GM12875 (cell line): ENCODE measurements at regions not wholly inside any gene's neighbourhood (a gene's known extent, or its start where the extent isn't known, plus 50 kb on each side); places are given as distances from the start of the nearest gene placed in this dataset.

Experiments
- H3K4me3 ChIP-seq: one replicate; pipeline ENCODE4 v1.5.1; 2011; ENCODE audit warnings: low read depth, low read length, control low read depth
- CTCF ChIP-seq: IDR thresholded peaks from 2 replicates; pipeline ENCODE4 v1.5.1; 2011; ENCODE audit warnings: low read depth, mild to moderate bottlenecking, control low read depth, inconsistent platforms, low read length, moderate library complexity, borderline replicate concordance; ENCODE audit not compliant: insufficient read depth

- H3K4me3 ChIP-seq = no peak overlapping the region
- TF ChIP-seq CTCF = no peak
Measured at GRCh38 chr12:104825408-104825807, 132.7 kb downstream of the SLC41A2 start.

GRCh38 chr12:104823985-104824461 lies 134.1 kb downstream of the SLC41A2 start:
- no peak for TF ChIP-seq CTCF
- H3K4me3 ChIP-seq = no peak overlapping the region

- H3K4me3 ChIP-seq = no peak overlapping the region
- TF ChIP-seq CTCF = no peak
Measured at GRCh38 chr12:104822941-104823340, 135.1 kb downstream of the SLC41A2 start.

GRCh38 chr12:104816845-104817503 lies 141.1 kb downstream of the SLC41A2 start:
- H3K4me3 ChIP-seq = no peak overlapping the region
- no peak for TF ChIP-seq CTCF

- no peak for TF ChIP-seq CTCF
- H3K4me3 ChIP-seq = no peak overlapping the region
Measured at GRCh38 chr12:104815935-104816334, 142.2 kb downstream of the SLC41A2 start.

GRCh38 chr12:104814944-104815343 lies 143.1 kb downstream of the SLC41A2 start:
- H3K4me3 ChIP-seq = no peak overlapping the region
- TF ChIP-seq CTCF = no peak
